ENCODE measurements at regions not wholly inside any gene's neighbourhood (a gene's known extent, or its start where the extent isn't known, plus 50 kb on each side); places are given as distances from the start of the nearest gene placed in this dataset.

DNA sequence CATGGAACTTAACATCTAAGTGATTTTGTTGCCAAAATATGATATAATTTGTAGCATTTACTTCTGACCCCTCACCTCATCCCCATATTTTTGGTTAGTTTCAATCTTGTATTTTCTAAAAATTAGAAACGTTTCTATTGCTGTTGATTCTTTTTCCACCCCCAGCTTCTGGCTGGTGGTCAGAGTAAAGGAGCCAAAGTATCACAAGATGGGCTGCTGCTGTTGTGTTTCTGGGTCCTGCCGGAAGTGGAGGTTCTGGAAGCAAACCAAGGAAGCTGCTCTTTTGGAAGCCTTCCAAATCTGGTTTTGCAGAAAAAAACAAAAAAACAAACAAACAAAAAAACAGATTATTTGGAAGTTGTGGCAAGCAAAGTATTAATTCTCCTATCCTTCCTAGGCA, 221.1 kb upstream of the P2RY1 start:
- Mint-ChIP-seq H3K27me3 (ENCODE audit: unreplicated experiment) (no peaks in the 10 kb centered on the region), H3K9me3 (ENCODE audit: low read depth, unreplicated experiment) (no peaks in the 10 kb centered on the region), H3K27ac (ENCODE audit: unreplicated experiment) (no peak overlapping the region), H3K4me3 (ENCODE audit: low read depth, unreplicated experiment) (no peak overlapping the region), H3K36me3 (ENCODE audit: insufficient read depth, unreplicated experiment) (no peaks in the 10 kb centered on the region), H3K4me1 (ENCODE audit: low read depth, unreplicated experiment) (peaks cover 7% of the 10 kb centered on the region)
- TF ChIP-seq, protein P1, sequence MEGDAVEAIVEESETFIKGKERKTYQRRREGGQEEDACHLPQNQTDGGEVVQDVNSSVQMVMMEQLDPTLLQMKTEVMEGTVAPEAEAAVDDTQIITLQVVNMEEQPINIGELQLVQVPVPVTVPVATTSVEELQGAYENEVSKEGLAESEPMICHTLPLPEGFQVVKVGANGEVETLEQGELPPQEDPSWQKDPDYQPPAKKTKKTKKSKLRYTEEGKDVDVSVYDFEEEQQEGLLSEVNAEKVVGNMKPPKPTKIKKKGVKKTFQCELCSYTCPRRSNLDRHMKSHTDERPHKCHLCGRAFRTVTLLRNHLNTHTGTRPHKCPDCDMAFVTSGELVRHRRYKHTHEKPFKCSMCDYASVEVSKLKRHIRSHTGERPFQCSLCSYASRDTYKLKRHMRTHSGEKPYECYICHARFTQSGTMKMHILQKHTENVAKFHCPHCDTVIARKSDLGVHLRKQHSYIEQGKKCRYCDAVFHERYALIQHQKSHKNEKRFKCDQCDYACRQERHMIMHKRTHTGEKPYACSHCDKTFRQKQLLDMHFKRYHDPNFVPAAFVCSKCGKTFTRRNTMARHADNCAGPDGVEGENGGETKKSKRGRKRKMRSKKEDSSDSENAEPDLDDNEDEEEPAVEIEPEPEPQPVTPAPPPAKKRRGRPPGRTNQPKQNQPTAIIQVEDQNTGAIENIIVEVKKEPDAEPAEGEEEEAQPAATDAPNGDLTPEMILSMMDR (IDR thresholded peaks at IDR 0.05; ENCODE audit: unreplicated experiment): no peak
- no peak for DNase-seq
- CTCF ChIA-PET: no interaction called here
- intact Hi-C loops (cut with micrococcal nuclease; ENCODE audit: unreplicated experiment): no loop called here
- BruUV-seq (replicated peaks): no TSS peak

DNA sequence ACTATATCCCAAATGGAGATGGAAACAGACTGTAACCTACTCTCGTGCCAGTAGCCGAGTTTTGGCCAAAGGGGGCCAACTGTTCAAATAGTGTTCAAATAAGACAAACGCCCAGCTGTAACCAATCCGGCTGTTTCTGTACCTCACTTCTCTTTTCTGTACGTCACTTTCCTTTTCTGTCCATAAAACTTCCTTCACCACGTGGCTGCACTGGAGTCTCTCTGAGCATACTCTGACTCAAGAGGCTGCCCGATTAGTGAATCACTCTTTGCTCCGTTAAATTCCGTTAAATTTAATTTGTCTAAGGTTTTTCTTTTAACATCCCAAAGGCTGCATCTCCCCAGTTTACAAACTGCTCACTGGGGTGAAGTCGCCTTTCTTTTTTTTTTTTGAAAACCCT, 219.2 kb upstream of the P2RY1 start:
- DNase-seq: no peak
- H3K27ac Mint-ChIP-seq (ENCODE audit: unreplicated experiment): no peak overlapping the region
- BruUV-seq (replicated peaks): no TSS peak

DNA sequence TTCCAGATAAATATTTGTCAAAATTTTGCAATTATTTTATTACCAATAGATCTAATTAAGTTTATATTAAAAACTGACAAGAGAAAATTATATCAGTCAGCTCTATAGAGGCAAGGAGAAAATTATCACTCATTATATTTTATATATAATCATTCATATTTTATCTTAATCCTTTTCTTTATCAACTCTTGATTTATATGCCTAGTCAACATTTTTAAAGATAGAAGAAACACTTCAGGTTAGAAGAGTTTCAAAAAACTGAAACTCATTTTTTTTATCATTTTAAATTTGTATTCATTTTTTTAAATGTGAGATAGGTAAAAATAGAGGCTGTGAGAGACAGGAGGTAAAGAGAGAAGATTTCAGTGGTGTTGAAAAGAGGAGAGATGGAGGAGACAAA, 217.3 kb upstream of the P2RY1 start:
- H3K27me3 Mint-ChIP-seq (ENCODE audit: unreplicated experiment): no peaks in the 10 kb centered on the region
- CTCF ChIA-PET: no interaction called here
- intact Hi-C loops (cut with micrococcal nuclease; ENCODE audit: unreplicated experiment): no loop called here

More for the DNA sequence above, 219.2 kb upstream of the P2RY1 start:
- peaks cover 4% of the 10 kb centered on the region for H3K9me3 Mint-ChIP-seq (ENCODE audit: low read depth, unreplicated experiment)
- H3K4me1 Mint-ChIP-seq (ENCODE audit: low read depth, unreplicated experiment): no peaks in the 10 kb centered on the region
- H3K27me3 Mint-ChIP-seq (ENCODE audit: unreplicated experiment): no peaks in the 10 kb centered on the region
- no peak overlapping the region for H3K4me3 Mint-ChIP-seq (ENCODE audit: low read depth, unreplicated experiment)
- no peaks in the 10 kb centered on the region for H3K36me3 Mint-ChIP-seq (ENCODE audit: insufficient read depth, unreplicated experiment)
- TF ChIP-seq, protein P1 (IDR thresholded peaks at IDR 0.05; ENCODE audit: unreplicated experiment): no peak
- CTCF ChIA-PET: no interaction called here
- intact Hi-C loops (cut with micrococcal nuclease; ENCODE audit: unreplicated experiment): no loop called here

DNA sequence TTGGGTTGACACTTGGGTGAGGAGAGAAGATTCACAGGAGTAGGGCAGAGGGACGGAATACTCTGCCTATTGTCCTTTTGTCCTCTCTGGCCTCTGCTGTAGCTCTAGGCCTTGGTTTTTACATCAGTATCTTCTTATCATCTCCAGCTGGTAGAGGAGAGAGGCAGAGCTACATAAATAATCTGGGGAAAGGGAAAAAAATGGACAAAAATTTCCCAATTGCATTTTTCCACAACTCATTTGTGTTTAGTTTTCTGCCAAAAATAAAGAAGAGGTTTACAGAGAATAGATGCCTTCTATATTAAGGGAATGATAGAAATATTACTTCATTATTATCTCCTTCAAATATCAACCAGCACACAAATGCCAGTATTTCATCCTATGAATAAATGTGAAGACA, 216.4 kb upstream of the P2RY1 start:
- no peak overlapping the region for H3K27ac Mint-ChIP-seq (ENCODE audit: unreplicated experiment)
- no peak for DNase-seq
- no peak overlapping the region for H3K4me3 Mint-ChIP-seq (ENCODE audit: low read depth, unreplicated experiment)
- peaks cover 20% of the 10 kb centered on the region for H3K4me1 Mint-ChIP-seq (ENCODE audit: low read depth, unreplicated experiment)
- CTCF ChIA-PET: no interaction called here
- intact Hi-C loops (cut with micrococcal nuclease; ENCODE audit: unreplicated experiment): no loop called here
- TF ChIP-seq, protein P1 (IDR thresholded peaks at IDR 0.05; ENCODE audit: unreplicated experiment): no peak
- no peaks in the 10 kb centered on the region for H3K27me3 Mint-ChIP-seq (ENCODE audit: unreplicated experiment)
- no peaks in the 10 kb centered on the region for H3K36me3 Mint-ChIP-seq (ENCODE audit: insufficient read depth, unreplicated experiment)
- no TSS peak for BruUV-seq (replicated peaks)
- H3K9me3 Mint-ChIP-seq (ENCODE audit: low read depth, unreplicated experiment): peaks cover 4% of the 10 kb centered on the region

More for the DNA sequence above, 217.3 kb upstream of the P2RY1 start:
- H3K4me3 Mint-ChIP-seq (ENCODE audit: low read depth, unreplicated experiment): no peak overlapping the region
- peaks cover 19% of the 10 kb centered on the region for H3K4me1 Mint-ChIP-seq (ENCODE audit: low read depth, unreplicated experiment)
- H3K9me3 Mint-ChIP-seq (ENCODE audit: low read depth, unreplicated experiment): peaks cover 4% of the 10 kb centered on the region
- no peak for DNase-seq
- TF ChIP-seq, protein P1 (IDR thresholded peaks at IDR 0.05; ENCODE audit: unreplicated experiment): no peak
- no peaks in the 10 kb centered on the region for H3K36me3 Mint-ChIP-seq (ENCODE audit: insufficient read depth, unreplicated experiment)
- no peak overlapping the region for H3K27ac Mint-ChIP-seq (ENCODE audit: unreplicated experiment)
- BruUV-seq (replicated peaks): no TSS peak

DNA sequence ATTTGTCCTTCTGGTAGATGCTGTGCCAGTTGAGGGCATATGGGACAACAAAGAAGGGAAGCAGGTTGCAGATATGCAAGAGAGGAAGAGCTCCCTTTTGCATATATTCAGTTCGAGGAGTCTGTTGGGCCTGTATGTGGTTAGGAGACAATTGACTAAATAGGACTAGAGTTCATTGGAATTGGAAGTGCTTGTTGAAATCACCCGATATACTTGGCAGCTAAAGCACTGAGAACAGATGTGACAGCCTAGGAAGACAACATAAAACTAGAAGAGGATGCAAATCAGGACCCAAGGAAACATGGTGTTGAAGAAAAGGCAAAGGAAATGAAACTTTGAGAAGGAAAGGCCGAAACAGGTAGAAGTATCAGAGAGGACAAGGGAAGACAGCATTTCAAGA, 215.2 kb upstream of the P2RY1 start:
- Mint-ChIP-seq H3K9me3 (ENCODE audit: low read depth, unreplicated experiment) (peaks cover 4% of the 10 kb centered on the region), H3K4me1 (ENCODE audit: low read depth, unreplicated experiment) (peaks cover 20% of the 10 kb centered on the region), H3K36me3 (ENCODE audit: insufficient read depth, unreplicated experiment) (no peaks in the 10 kb centered on the region), H3K27me3 (ENCODE audit: unreplicated experiment) (no peaks in the 10 kb centered on the region), H3K27ac (ENCODE audit: unreplicated experiment) (no peak overlapping the region), H3K4me3 (ENCODE audit: low read depth, unreplicated experiment) (no peak overlapping the region)
- no peak for DNase-seq
- CTCF ChIA-PET: no interaction called here
- TF ChIP-seq, protein P1 (IDR thresholded peaks at IDR 0.05; ENCODE audit: unreplicated experiment): no peak
- BruUV-seq (replicated peaks): no TSS peak
- intact Hi-C loops (cut with micrococcal nuclease; ENCODE audit: unreplicated experiment): no loop called here

Measured in Calu3 (cell line).